Activated CD4-positive, alpha-beta T cell treated with anti-CD3 and anti-CD28 coated beads, Interleukin-2, Interleukin-4, amounts not matched to agents 100 ng/mL and 50 ng/mL, durations not matched to agents 16 hours and 8 hours (primary cell): ENCODE measurements at regions not wholly inside any gene's neighbourhood (a gene's known extent, or its start where the extent isn't known, plus 50 kb on each side); places are given as distances from the start of the nearest gene placed in this dataset.
"Not testable (repeated sequence)": the region's sequence is repeated elsewhere in the genome, so short reads cannot be mapped to it uniquely, and the experiment has no call there.

Experiments
- DNase-seq: peaks from one replicate; pipeline ENCODE4 v3.0.0-alpha.2; 2020; ENCODE audit warnings: low spot score

GRCh38 chr1:115179397-115180079 lies 90.2 kb upstream of the TSPAN2 start:
- no peak for DNase-seq

DNA sequence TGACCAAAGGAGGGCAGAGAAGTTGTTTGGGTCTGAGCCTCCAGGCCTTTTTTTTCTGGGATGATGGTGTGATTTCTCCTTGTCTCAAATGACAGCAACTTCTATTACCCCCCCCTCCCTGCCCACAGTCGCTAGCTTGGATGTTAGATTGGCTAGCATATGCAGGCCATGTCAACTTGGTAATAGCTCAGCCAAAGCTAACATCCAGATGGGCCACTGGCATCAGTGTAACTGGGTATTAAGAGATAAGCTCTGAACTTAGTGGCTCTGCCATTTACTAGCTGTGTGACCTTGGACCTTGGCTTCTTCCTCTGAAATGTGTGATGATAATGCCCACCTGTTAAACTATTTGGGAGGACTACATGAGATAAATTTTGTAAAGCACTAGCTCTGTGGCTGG lies 86.9 kb upstream of the TSPAN2 start:
- DNase-seq: no peak

DNA sequence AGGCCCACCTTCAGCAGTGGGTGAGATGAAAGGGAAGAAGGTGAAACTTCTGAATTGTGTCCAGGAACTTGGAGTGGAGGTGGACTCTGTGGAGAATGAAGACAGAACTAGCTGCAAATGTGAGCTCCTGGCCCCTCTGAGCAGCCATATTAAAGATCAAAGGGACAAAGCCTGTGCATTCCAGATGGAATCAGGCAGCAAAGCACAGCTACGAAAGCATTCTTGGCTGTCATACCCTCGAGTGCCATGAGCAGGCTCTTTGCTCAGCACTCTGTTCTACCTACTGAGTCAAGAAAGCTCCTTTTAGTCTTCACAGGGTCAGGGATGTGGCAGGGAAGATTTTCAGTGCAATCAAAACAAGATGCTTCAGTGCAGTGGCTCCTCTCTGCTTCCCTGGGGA lies 86.3 kb upstream of the TSPAN2 start:
- no peak for DNase-seq

DNA sequence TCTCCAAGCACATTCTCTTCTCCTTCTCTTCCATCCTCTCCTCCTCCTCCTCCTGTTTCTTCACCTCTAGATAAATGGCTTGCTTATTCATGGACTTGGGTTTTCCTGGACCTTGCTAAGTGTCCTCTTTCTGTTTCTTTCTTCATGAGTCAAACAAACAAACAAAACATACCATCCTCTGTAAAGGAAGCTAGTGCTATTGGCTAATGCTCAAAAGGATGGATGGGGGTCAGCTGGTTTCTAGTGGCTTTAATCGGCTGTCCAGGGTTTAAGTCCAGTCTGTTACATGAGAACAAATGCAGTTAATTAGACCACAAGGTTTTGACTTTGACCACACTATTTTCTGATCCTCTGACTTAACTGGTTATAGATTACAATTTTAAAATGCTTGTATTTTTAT lies 83.8 kb upstream of the TSPAN2 start:
- no peak for DNase-seq

GRCh38 chr1:115172270-115172669 lies 83.0 kb upstream of the TSPAN2 start:
- DNase-seq: no peak

DNA sequence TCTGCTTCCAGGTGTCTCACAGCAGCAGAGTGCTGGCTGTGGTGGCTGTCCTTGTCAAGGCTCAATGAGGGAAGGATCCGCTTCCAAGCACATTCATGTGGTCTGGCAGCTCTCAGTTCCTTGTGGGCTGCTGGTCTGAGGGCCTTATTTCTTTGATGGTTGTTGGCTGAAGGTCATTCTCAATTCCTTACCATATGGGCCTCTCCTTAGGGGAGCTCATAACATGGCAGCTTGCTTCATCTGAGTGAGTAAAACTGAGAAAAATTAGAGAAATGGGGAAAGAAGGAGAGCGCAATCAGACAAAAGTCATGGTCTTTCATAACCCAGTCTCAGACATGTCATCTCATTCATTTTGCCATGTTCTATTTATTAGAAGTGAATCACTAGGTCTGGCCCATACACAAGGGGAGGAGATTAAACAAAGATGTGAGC lies 81.7 kb upstream of the TSPAN2 start:
- no peak for DNase-seq

DNA sequence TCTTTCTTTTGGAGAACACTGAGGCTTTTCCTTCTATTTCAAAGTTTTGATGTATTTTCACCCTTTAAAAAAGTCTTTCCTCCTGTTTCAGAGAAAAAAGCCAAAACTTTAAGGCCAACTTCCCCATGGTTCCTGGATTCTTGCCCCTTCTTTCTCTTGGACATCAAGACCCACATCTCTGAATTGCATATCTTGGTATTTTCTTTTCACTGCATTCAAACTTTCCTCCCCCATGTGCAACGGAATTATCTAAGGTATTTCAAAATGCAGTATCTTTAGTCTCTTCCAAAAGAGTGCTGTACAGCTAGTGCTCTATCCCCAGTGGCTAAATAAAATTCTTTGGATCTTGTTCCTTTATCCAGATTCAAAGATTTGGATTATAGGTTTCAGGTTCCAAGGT lies 81.1 kb upstream of the TSPAN2 start:
- no peak for DNase-seq

- DNase-seq: no peak
These were observed 78.7 kb upstream of the TSPAN2 start for GRCh38 chr1:115168026-115168425.

DNA sequence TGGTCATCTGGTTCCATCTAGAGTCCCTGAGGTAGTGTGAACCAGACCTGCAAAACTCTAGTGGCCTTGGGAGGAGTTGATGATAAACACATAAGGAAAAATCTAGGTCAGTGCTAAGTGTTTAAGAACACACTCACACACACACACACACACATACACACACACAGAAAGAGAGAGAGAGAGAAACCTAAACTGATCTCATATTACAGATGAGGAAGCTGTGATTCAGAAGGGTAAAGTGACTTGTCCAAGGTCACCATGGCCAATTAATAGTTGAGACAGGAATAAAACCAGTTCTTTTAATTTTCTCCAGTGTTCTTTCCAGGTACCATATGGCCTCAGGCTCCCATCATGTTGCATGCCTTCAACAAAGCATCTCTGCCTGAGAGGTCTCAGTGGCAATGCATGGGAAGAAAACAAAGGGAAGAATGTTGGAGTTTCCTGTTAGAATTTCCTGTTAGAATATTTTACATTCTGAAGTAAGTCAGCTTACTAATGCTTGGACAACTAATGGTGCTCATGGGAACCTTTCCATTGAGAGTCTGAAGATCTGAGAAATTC lies 77.3 kb upstream of the TSPAN2 start:
- no peak for DNase-seq

DNA sequence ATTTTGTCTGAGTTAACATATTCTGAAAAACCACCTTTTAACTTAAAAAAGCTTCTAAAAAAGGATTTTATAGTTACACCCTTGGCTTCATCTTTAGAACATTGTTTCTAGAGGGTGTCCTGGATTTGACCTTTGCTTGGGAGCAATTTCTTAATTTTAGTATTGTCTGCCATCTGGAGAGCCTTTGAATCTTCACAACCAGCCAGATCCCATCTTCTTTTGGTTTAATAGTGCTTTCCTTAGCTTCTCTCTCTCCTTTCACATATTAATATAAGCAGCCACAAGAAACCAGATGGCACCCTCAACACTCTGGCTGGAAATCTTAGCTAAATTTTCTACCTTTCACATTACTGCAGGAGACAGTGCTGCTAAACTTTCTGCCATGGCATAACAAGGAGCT lies 76.5 kb upstream of the TSPAN2 start:
- no peak for DNase-seq

GRCh38 chr1:115164940-115165705 lies 75.8 kb upstream of the TSPAN2 start:
- DNase-seq: peak; percentile 33

GRCh38 chr1:115164484-115164883 lies 75.2 kb upstream of the TSPAN2 start:
- no peak for DNase-seq

GRCh38 chr1:115160728-115161127 lies 71.4 kb upstream of the TSPAN2 start:
- no peak for DNase-seq

DNA sequence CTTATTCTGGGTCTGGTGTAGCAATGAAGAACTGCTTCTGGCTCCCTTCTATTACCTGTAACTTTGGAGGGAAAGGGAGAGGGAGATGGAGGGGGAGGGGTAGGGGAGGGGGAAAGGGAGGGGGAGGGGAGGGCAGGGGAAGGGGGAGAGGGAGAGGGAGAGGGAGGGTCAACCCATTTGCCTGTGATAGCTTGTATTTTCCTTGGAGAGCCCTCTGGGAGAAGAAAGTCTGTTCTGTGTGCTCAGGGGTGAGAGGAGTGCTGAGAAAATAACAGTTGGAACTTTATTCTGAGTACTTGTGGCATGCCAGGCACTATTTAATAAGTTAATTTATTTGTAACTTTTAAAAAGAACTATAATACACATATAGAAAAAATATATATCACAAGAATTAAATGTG lies 70.7 kb upstream of the TSPAN2 start:
- no peak for DNase-seq

DNA sequence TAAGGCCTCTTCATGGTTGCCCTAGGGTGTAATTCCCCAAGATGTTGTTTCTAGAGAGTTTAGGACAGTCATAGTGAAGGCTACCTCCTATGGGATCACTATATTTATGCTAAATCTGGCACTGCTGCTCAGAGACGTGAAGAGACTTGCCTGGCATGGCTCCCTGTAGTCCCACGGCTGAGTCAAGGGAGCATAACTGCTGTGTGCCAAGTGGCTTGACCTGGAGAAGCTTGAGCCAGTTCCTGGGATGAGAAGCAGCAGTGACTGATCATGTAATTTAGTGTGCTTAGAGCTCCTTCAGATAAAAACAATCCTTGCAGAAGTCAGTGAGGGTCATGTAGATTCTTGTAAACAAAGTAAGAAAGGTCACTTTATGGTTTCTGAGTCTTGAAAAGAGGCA lies 68.9 kb upstream of the TSPAN2 start:
- no peak for DNase-seq

DNA sequence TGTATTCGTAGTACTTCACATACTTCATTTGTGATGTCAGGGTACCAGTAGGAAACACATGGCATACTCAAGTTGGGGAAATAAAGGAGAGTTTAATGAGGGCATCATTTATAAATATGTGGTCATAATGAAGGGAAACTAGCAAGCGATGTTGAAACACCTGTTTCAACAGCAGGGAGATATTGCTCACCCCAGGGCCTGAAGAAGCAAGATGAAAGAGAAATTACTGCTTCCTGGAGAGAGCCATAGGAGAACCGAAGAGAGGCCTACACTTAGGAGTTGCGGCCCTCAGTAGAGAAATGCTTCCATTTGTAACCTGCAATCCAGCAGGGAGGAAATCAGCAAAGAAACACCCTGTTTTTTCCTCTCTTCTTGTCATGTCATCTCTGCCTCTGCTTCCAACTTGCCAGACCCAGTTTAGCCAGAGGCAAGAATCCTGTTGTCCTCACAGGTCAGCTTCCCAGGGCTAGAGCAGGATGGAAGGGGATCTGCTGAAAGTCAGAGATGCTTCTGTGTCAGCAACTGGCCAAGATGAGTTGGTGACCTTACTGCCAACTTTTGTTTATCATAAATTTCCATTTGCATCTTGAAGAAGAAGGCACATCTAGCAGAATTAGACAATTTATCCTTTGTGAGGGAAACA lies 67.6 kb upstream of the TSPAN2 start:
- no peak for DNase-seq

DNA sequence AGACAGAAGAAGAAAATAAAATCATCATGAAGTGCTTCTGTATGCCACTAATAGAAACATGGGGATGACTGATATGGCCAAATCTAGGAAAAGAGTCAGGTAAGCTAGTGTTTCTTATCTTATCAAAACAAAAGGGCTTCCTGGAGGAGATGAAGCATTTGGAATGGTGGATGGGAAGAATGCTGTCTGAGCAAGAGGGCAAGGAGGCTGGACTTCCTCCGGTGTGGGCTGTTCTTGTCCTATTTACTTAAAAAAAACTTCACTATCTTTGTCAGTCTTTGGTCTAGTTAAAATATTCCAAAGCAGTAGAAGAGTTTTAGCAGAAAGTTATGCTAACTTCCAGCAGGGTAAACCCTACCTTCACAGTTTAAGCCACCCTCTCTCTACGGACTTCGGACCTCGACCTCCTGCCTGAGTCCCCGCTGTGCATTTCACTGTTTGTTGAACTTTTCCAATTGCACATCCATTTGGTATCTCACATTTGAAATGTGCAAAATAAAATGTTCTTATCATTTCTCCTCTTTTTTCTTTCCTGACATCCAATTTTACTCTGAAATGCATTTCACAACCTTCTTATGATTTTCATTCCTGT lies 64.8 kb upstream of the TSPAN2 start:
- no peak for DNase-seq

DNA sequence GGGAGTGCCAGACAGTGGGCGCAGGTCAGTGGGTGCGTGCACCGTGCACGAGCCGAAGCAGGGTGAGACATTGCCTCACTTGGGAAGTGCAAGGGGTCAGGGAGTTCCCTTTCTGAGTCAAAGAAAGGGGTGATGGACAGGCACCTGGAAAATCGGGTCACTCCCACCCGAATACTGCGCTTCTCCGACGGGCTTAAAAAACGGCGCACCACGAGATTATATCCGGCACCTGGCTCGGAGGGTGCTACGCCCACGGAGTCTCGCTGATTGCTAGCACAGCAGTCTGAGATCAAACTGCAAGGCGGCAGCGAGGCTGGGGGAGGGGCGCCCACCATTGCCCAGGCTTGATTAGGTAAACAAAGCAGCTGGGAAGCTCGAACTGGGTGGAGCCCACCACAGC lies 58.6 kb upstream of the TSPAN2 start:
- DNase-seq: not testable (repeated sequence)

- no peak for DNase-seq
These were observed 55.9 kb upstream of the TSPAN2 start for GRCh38 chr1:115145226-115145625.

- DNase-seq: no peak
These were observed 54.9 kb upstream of the TSPAN2 start for GRCh38 chr1:115144176-115144575.

GRCh38 chr1:115142616-115143015 lies 53.3 kb upstream of the TSPAN2 start:
- no peak for DNase-seq

- DNase-seq: no peak
These were observed 51.8 kb upstream of the TSPAN2 start for GRCh38 chr1:115141145-115141454.
